AG04450 (cell line): ENCODE measurements at regions not wholly inside any gene's neighbourhood (a gene's known extent, or its start where the extent isn't known, plus 50 kb on each side); places are given as distances from the start of the nearest gene placed in this dataset.
"Not testable (repeated sequence)": the region's sequence is repeated elsewhere in the genome, so short reads cannot be mapped to it uniquely, and the experiment has no call there.

Experiments used
- CTCF ChIA-PET: fragments of 300-600, 350-600 bp; formaldehyde crosslinking; extraction: SDS; loops from one replicate; lab custom pipeline; 2022; ENCODE audit warnings: antibody characterized with exemption, inconsistent platforms; lab: Charles Lee
- POLR2A ChIA-PET: fragments of 350-600 bp; formaldehyde crosslinking; extraction: SDS; loops from one replicate; lab custom pipeline; 2021; ENCODE audit warnings: antibody characterized with exemption, inconsistent platforms; lab: Yijun Ruan, JAX
- DNase-seq: peaks from one replicate; pipeline ENCODE4 v3.0.0-alpha.2; 2011; ENCODE audit warnings: low read depth, low spot score
- H3K27ac ChIP-seq: one replicate; pipeline ENCODE4 v1.5.1; 2012; ENCODE audit warnings: low read depth, low read length, control low read depth
- H3K27me3 ChIP-seq: one replicate; pipeline ENCODE4 v1.6.0; 2012; ENCODE audit warnings: low read length; ENCODE audit not compliant: control insufficient read depth, insufficient read depth
- H3K4me3 ChIP-seq: 2 replicates; pipeline ENCODE4 v1.5.1; 2011; ENCODE audit warnings: mild to moderate bottlenecking, low read depth, low read length, control low read depth
- H3K9me3 ChIP-seq: 2 replicates; pipeline ENCODE4 v1.5.1; 2012; ENCODE audit warnings: low read length; ENCODE audit not compliant: control insufficient read depth, insufficient read depth
- CTCF ChIP-seq: IDR thresholded peaks from 2 replicates; pipeline ENCODE4 v1.5.1; 2011; ENCODE audit warnings: low read depth, low read length, control low read depth, inconsistent platforms

GRCh38 chr2:82224301-82224940, 1919.9 kb upstream of the LRRTM1 start:
- no peak for TF ChIP-seq CTCF

GRCh38 chr2:82215212-82215611, 1910.7 kb upstream of the LRRTM1 start:
- TF ChIP-seq CTCF: no peak
- no peak for DNase-seq
- no peaks in the 10 kb centered on the region for H3K27me3 ChIP-seq
- H3K9me3 ChIP-seq: peaks cover 4% of the 10 kb centered on the region
- POLR2A ChIA-PET: no interaction called here
- CTCF ChIA-PET: no interaction called here
- H3K4me3 ChIP-seq: no peak overlapping the region
- no peak overlapping the region for H3K27ac ChIP-seq

More at GRCh38 chr2:82224301-82224940, 1919.9 kb upstream of the LRRTM1 start:
- H3K27me3 ChIP-seq: no peaks in the 10 kb centered on the region
- no peaks in the 10 kb centered on the region for H3K9me3 ChIP-seq
- no peak overlapping the region for H3K27ac ChIP-seq
- POLR2A ChIA-PET: no interaction called here
- no peak for DNase-seq
- no peak overlapping the region for H3K4me3 ChIP-seq
- CTCF ChIA-PET: no interaction called here

GRCh38 chr2:82199493-82199852, 1894.9 kb upstream of the LRRTM1 start:
- ChIA-PET CTCF (no interaction called here), POLR2A (no interaction called here)
- Histone ChIP-seq H3K27me3 (no peaks in the 10 kb centered on the region), H3K4me3 (no peak overlapping the region), H3K27ac (no peak overlapping the region), H3K9me3 (no peaks in the 10 kb centered on the region)
- DNase-seq: no peak
- TF ChIP-seq CTCF: no peak

- ChIA-PET CTCF (interaction anchor here (0.7 kb wide), 1 partner anchor 760 kb away, joined by 3 read pairs; no protein-coding TSS in a partner anchor), POLR2A (no interaction called here)
- no peak overlapping the region for H3K27ac ChIP-seq
- no peaks in the 10 kb centered on the region for H3K27me3 ChIP-seq
- H3K9me3 ChIP-seq: no peaks in the 10 kb centered on the region
- TF ChIP-seq CTCF: no peak
- H3K4me3 ChIP-seq: no peak overlapping the region
- DNase-seq: no peak
Measured at GRCh38 chr2:82198809-82199492, 1894.4 kb upstream of the LRRTM1 start.

- CTCF ChIA-PET: no interaction called here
- no peak for TF ChIP-seq CTCF
- no peak for DNase-seq
Measured at GRCh38 chr2:82182270-82182669, 1877.7 kb upstream of the LRRTM1 start.

GRCh38 chr2:82175210-82175609, 1870.7 kb upstream of the LRRTM1 start:
- H3K4me3 ChIP-seq, H3K27ac ChIP-seq, DNase-seq, H3K27me3 ChIP-seq, CTCF ChIA-PET, POLR2A ChIA-PET, H3K9me3 ChIP-seq: not testable (repeated sequence)

More at GRCh38 chr2:82182270-82182669, 1877.7 kb upstream of the LRRTM1 start:
- Histone ChIP-seq H3K9me3 (no peaks in the 10 kb centered on the region), H3K27me3 (no peaks in the 10 kb centered on the region), H3K4me3 (no peak overlapping the region), H3K27ac (no peak overlapping the region)
- POLR2A ChIA-PET: no interaction called here
